ENCODE measurements at regions not wholly inside any gene's neighbourhood (a gene's known extent, or its start where the extent isn't known, plus 50 kb on each side); places are given as distances from the start of the nearest gene placed in this dataset.

- no peak for TF ChIP-seq CEBPB (IDR thresholded peaks at IDR 0.05)
- TF ChIP-seq TAF1 (IDR thresholded peaks at IDR 0.05; ENCODE audit: low read depth): no peak
- no peak for TF ChIP-seq ZBTB7A (IDR thresholded peaks at IDR 0.05; ENCODE audit: low read depth)
- no peak for TF ChIP-seq NFIC (IDR thresholded peaks at IDR 0.05)
- no peak for TF ChIP-seq EGR1 (IDR thresholded peaks at IDR 0.05)
- no peak for TF ChIP-seq EP300 (IDR thresholded peaks at IDR 0.05; ENCODE audit: borderline replicate concordance)
- TF ChIP-seq TEAD4 (IDR thresholded peaks at IDR 0.05): no peak
- TF ChIP-seq CREB1 (IDR thresholded peaks at IDR 0.05; ENCODE audit: low read depth): no peak
Observed at GRCh38 chr11:95706974-95707387, 82.6 kb downstream of the FAM76B start.

- TF ChIP-seq NFIC (IDR thresholded peaks at IDR 0.05) (no peak), ZBTB7A (IDR thresholded peaks at IDR 0.05; ENCODE audit: low read depth) (no peak), RAD21 (IDR thresholded peaks at IDR 0.05; ENCODE audit: low read depth) (peak; percentile 98), EP300 (IDR thresholded peaks at IDR 0.05; ENCODE audit: borderline replicate concordance) (no peak)
Observed at GRCh38 chr11:95705485-95706124, 84.0 kb downstream of the FAM76B start.

GRCh38 chr11:95704865-95705264, 84.7 kb downstream of the FAM76B start:
- TF ChIP-seq NFIC (IDR thresholded peaks at IDR 0.05) (no peak), USF1 (IDR thresholded peaks at IDR 0.05) (no peak), EP300 (IDR thresholded peaks at IDR 0.05; ENCODE audit: borderline replicate concordance) (no peak), EGR1 (IDR thresholded peaks at IDR 0.05) (no peak)

- no peak for TF ChIP-seq YY1 (IDR thresholded peaks at IDR 0.05; ENCODE audit: low read depth)
- TF ChIP-seq FOXM1 (IDR thresholded peaks at IDR 0.05; ENCODE audit: borderline replicate concordance, low read depth): no peak
- TF ChIP-seq MAX (IDR thresholded peaks at IDR 0.05): no peak
- TF ChIP-seq NFIC (IDR thresholded peaks at IDR 0.05): no peak
- TF ChIP-seq USF1 (IDR thresholded peaks at IDR 0.05): no peak
- TF ChIP-seq TEAD4 (IDR thresholded peaks at IDR 0.05): no peak
- no peak for TF ChIP-seq REST (IDR thresholded peaks at IDR 0.05; ENCODE audit: low read depth)
- TF ChIP-seq CEBPB (IDR thresholded peaks at IDR 0.05): no peak
- TF ChIP-seq CREB1 (IDR thresholded peaks at IDR 0.05; ENCODE audit: low read depth): no peak
- no peak for TF ChIP-seq TAF1 (IDR thresholded peaks at IDR 0.05; ENCODE audit: low read depth)
- no peak for TF ChIP-seq EGR1 (IDR thresholded peaks at IDR 0.05)
Observed at GRCh38 chr11:95703049-95703448, 86.5 kb downstream of the FAM76B start.

GRCh38 chr11:95702526-95702925, 87.1 kb downstream of the FAM76B start:
- TF ChIP-seq NFIC (IDR thresholded peaks at IDR 0.05): no peak
- no peak for TF ChIP-seq EGR1 (IDR thresholded peaks at IDR 0.05)
- TF ChIP-seq MAX (IDR thresholded peaks at IDR 0.05): no peak
- TF ChIP-seq TEAD4 (IDR thresholded peaks at IDR 0.05): no peak
- no peak for TF ChIP-seq YY1 (IDR thresholded peaks at IDR 0.05; ENCODE audit: low read depth)
- TF ChIP-seq CEBPB (IDR thresholded peaks at IDR 0.05): no peak

GRCh38 chr11:95700471-95700817, 89.1 kb downstream of the FAM76B start:
- TF ChIP-seq TEAD4 (IDR thresholded peaks at IDR 0.05) (no peak), YY1 (IDR thresholded peaks at IDR 0.05; ENCODE audit: low read depth) (no peak), TAF1 (IDR thresholded peaks at IDR 0.05; ENCODE audit: low read depth) (no peak), REST (IDR thresholded peaks at IDR 0.05; ENCODE audit: low read depth) (no peak), NFIC (IDR thresholded peaks at IDR 0.05) (no peak), MAX (IDR thresholded peaks at IDR 0.05) (no peak), RAD21 (IDR thresholded peaks at IDR 0.05; ENCODE audit: low read depth) (no peak), ZBTB7A (IDR thresholded peaks at IDR 0.05; ENCODE audit: low read depth) (no peak), CREB1 (IDR thresholded peaks at IDR 0.05; ENCODE audit: low read depth) (no peak), CEBPB (IDR thresholded peaks at IDR 0.05) (no peak), EP300 (IDR thresholded peaks at IDR 0.05; ENCODE audit: borderline replicate concordance) (no peak), FOXM1 (IDR thresholded peaks at IDR 0.05; ENCODE audit: borderline replicate concordance, low read depth) (no peak), TCF12 (IDR thresholded peaks at IDR 0.05; ENCODE audit: low read depth) (no peak), EGR1 (IDR thresholded peaks at IDR 0.05) (no peak), USF1 (IDR thresholded peaks at IDR 0.05) (no peak)
